HG03175 (cell line): ENCODE measurements at regions not wholly inside any gene's neighbourhood (a gene's known extent, or its start where the extent isn't known, plus 50 kb on each side); places are given as distances from the start of the nearest gene placed in this dataset.
"Not testable (repeated sequence)": the region's sequence is repeated elsewhere in the genome, so short reads cannot be mapped to it uniquely, and the experiment has no call there.

Source experiments
- ATAC-seq: cut with Tn5 transposase; IDR thresholded peaks from one replicate; pipeline ENCODE4 v1.9.1; 2021; ENCODE audit warnings: mild to moderate bottlenecking, moderate library complexity; ENCODE audit not compliant: unreplicated experiment

- no peak for ATAC-seq
These were observed 100.9 kb upstream of the NXPH2 start for GRCh38 chr2:138881126-138881525.

- ATAC-seq = no peak
These were observed 99.7 kb upstream of the NXPH2 start for GRCh38 chr2:138879931-138880330.

- ATAC-seq = no peak
These were observed 97.2 kb upstream of the NXPH2 start for GRCh38 chr2:138877421-138877820.

GRCh38 chr2:138874251-138874650 lies 94.1 kb upstream of the NXPH2 start:
- ATAC-seq = no peak

GRCh38 chr2:138872116-138872515 lies 91.9 kb upstream of the NXPH2 start:
- ATAC-seq = not testable (repeated sequence)

DNA sequence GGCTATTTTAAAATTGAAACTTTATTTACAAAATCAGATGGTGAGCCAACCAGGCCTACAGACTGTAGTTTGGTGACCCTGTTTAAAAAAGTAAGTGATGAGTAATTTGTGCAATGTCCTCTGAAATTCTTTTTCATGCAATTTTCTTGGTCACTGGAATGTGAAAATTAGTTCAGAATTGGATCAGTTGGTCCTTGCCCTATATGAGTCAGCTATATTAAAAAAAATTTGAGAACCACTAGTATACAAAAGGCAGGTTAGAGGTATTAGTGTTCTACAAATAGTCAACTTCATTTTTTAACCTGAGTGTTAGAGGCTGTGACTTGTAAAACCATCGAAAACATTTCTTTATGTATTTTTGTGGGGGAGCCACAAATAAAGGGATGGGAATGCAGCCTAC lies 91.1 kb upstream of the NXPH2 start:
- ATAC-seq = no peak

- no peak for ATAC-seq
These were observed 87.2 kb upstream of the NXPH2 start for GRCh38 chr2:138867341-138867740.

DNA sequence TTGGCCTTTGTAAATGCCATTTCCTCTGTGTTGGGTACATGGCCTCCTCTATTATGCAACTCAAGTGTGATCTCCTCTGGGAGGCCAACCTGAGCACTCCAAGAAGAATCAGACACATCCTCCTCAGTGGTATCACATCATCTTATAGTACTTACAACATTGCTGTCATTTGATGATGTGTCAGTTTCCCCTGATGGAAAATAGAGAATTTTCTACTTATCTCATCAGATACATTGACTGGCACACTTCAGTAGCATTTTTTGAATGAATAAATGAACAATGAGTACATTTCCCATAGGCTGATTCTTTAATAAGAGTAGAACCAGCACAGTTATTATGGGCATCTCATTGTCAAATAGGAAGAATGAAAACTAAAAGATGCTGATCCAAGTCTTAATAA lies 86.6 kb upstream of the NXPH2 start:
- ATAC-seq = no peak

GRCh38 chr2:138853761-138854160 lies 73.6 kb upstream of the NXPH2 start:
- no peak for ATAC-seq

GRCh38 chr2:138853296-138853695 lies 73.1 kb upstream of the NXPH2 start:
- no peak for ATAC-seq

GRCh38 chr2:138846216-138846821 lies 66.1 kb upstream of the NXPH2 start:
- peak; percentile 92 for ATAC-seq

- ATAC-seq = no peak
These were observed 62.2 kb upstream of the NXPH2 start for GRCh38 chr2:138842341-138842740.

GRCh38 chr2:138841459-138841858 lies 61.3 kb upstream of the NXPH2 start:
- no peak for ATAC-seq

DNA sequence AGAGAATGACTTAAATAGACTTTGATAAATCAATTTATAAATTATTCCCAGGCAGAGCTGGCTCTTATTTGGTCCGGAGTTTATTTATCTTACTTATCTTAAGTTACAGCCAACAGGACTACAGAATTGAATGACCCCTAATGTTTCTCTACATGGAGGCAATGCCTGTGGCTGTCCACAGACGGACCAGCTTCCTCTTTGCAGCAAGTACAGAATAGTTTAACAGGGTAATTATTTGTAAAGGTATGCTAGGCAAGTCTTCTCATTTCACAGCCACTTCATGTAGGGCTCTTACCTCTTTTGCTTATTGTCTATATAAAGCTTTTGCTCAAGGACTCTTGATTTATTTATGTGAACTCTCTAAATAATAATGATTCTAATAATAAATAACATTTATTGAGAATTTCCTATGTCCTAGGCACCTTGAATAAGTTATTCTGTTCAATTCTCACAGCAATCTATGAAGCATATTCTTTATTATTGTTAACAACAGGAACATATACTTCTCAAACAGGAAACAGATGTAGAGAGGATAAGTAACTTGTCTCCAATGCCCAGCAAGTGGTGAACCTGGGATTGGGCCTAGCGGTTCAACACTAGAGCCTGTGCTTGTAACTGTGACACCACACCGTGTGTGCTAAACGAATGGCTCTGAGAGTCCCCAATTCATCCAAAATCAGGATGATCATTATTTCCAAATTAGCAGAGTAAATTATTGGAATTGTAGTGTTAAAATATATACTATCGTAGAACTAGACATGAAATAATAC lies 58.8 kb upstream of the NXPH2 start:
- ATAC-seq = no peak

DNA sequence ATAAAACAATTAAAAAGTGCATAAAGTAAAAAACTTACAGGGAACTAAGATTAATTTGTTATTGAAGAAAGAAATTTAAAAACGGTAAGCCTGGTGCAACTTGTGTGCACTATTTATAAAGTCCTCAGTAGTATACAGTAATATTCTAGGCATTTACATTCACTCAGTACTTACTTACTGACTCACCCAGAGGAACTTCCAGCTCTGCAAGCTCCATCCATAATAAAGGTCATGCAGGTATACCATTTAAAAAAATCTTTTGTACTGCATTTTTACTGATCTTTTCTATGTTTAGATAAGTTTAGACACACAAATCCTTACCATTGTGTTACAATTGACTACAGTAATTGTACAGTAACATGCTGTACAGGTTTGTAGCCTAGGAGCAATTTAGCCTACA lies 51.5 kb upstream of the NXPH2 start:
- no peak for ATAC-seq

DNA sequence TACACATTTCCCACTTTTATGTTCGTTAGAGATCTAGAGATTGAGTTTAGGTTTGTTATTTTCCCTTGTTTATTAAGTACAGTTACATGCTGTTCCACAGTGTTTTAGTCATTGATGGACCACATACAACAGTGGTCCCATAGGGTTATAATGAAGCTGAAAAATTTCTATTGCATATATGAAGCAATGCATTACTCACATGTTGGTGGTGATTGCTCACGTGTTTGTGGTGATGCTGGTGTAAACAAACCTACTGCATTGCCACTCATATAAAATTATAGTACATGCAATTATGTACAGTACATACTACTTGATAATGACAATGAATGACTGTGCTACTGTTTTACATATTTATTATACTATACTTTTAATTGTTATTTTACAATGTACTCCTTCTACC lies 51.0 kb upstream of the NXPH2 start:
- ATAC-seq = no peak

GRCh38 chr2:138830547-138830946 lies 50.4 kb upstream of the NXPH2 start:
- no peak for ATAC-seq
